Fibroblast of gingiva (primary cell): ENCODE measurements at regions not wholly inside any gene's neighbourhood (a gene's known extent, or its start where the extent isn't known, plus 50 kb on each side); places are given as distances from the start of the nearest gene placed in this dataset.
"Not testable (repeated sequence)": the region's sequence is repeated elsewhere in the genome, so short reads cannot be mapped to it uniquely, and the experiment has no call there.

Experiments
- DNase-seq: peaks from one replicate; pipeline ENCODE4 v3.0.0-alpha.2; 2011; ENCODE audit warnings: low read depth

DNA sequence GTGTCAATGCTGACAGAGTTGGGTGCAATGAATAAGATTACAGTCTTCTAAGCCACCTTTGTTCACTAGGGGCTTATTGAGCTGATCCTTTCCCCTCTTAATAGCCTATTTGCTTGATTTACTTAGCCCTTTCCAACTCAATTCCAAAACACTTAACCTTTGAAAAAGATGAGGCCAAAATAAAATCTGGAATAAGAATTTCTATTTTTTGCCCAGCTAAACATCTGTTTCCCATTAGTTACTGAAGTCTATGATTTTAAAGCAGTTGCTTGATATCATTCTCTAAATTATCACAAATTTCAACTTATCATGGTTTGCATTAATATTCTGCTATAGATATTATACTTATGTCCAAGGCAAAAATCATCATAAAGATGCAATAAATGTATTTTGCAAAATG, 1272.0 kb upstream of the ACO1 start:
- DNase-seq: no peak

GRCh38 chr9:31114346-31114745, 1270.1 kb upstream of the ACO1 start:
- DNase-seq: no peak

DNA sequence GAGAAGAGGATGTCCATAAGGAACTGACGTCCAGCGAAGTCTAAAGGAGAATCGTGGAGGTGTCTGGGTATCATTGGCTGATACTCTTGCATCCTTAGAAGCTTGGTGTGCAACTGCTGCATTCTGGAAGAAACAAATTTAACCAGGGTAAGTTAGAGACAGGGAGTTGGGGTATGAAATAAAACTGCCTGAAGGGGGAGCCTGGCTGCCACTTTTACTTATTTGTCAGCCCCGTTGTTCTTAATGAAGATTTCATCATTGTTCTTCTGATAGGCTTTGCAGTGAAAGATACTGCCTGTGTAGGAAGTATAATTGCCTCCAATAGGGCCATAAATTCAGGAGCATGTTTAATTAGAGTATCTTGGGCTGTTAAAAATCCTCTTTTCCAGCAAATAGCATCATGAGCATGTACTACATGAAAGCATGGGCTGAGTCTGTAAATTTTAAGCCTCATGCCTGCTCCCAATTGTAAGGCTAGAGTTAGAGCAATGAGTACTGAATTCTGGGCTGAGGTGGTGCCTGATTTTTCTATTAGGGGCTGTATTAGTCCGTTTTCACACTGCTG, 1264.5 kb upstream of the ACO1 start:
- DNase-seq: no peak

DNA sequence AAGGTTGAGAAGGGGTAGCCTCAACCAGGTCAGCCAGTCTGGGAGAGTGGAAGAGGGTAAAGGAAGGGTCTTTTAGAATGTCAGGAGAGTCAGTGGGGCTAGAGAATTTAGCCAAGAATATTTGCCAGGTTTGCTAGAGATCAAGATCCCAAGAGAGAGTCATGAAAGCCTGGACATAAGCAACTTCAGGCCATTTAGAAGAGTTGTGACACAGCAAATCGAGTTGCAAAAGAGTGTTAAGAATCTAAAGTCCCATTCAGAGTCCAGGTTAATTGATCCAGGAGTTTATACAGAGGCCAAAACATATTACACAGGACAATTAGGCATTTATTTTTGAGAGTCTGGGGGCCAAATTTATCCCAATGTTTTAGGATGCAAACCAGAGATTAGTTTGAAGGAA, 1260.1 kb upstream of the ACO1 start:
- no peak for DNase-seq

DNA sequence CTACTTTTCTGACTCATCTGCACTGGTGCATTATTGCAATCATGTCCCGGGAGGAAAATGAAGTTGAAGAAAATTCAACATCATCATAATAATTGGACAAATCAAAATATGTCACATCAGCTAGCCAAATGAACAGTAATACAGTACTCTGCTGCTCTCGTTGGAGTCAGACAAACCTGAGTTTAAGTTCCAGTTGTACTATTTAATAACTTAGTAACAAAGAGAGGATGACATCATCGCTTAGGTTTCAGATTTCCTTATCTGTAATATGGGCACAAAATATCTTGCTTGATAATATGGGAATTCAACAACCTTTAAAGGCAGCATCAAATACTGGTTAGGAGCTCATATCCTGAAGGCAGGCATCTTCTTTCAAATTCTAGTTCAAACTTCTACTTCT, 1248.9 kb upstream of the ACO1 start:
- DNase-seq: no peak

DNA sequence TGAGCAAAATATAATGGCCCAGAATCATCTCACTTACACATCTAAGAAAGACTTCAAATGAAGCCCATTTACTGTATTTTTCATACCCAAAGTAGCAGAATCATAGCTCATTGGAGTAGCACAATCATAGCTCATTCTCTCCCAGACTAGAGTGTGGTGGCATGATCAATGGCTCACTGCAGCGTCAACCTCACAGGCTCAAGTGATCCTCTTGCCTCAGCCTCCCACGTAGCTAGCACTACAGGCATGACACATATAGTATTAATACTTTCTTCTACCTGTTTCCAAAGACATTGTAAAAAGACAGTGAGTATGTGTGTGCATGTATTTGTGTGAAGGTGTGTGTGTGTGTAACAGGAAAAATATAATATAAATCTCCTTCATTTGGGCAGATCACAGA, 1247.9 kb upstream of the ACO1 start:
- no peak for DNase-seq

GRCh38 chr9:31137176-31138160, 1247.0 kb upstream of the ACO1 start:
- no peak for DNase-seq

DNA sequence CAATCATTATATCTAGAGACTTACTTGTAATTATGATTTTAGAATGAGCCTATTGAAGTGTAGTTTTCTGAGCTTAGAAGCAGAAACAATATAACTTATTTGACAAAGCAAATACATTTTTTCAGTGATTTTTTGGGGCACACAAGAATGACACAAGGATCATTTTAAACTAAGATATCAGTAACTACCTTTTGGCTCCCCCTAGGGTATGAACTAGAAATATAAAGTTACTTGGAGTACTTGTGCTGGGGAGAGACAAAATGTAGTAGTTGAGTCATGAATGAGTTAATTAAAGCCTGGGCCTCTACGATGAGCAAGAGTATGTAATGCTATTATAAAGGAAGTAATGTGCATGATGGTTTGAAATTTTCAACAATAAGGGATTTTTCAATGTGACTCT, 1244.1 kb upstream of the ACO1 start:
- no peak for DNase-seq

- DNase-seq: no peak
These were observed 1242.0 kb upstream of the ACO1 start for GRCh38 chr9:31142456-31142855.

- no peak for DNase-seq
These were observed 1239.8 kb upstream of the ACO1 start for GRCh38 chr9:31144614-31145013.

DNA sequence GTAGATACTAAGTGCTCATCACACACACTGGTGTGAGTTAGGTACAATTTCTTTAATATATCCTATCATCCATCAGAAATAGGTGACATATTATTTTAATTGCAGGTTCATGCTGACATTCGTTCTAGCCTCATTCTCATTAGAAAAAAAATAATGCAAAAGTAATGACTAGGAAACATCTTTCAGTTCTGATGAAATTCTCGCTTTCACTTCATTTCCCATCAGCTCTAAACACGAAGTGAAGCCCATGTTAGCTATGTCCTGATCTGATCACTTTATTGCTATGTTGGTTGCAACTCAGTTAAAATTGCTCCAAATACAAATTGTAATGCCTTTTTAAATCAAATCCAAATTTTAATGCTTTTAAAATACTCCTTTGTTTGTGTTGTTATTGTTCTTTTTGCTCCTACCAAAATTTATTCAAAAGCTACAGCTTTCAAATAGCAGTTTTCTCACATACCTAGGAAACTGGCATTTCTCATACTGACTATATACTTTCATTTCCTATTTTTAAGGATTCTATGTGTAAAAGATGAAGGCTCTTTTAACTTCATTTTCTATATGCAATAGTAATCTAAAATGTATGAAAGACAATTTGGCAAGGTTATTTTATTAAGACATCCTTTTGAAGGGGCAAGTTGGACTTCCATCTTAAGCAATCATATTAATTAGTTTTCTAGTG, 1237.8 kb upstream of the ACO1 start:
- no peak for DNase-seq

- DNase-seq: no peak
These were observed 1231.1 kb upstream of the ACO1 start for GRCh38 chr9:31153250-31153840.

- DNase-seq: no peak
These were observed 1217.9 kb upstream of the ACO1 start for GRCh38 chr9:31166516-31166915.

GRCh38 chr9:31168161-31168560, 1216.3 kb upstream of the ACO1 start:
- no peak for DNase-seq

GRCh38 chr9:31174681-31175080, 1209.8 kb upstream of the ACO1 start:
- no peak for DNase-seq

- no peak for DNase-seq
These were observed 1200.6 kb upstream of the ACO1 start for GRCh38 chr9:31183866-31184265.

DNA sequence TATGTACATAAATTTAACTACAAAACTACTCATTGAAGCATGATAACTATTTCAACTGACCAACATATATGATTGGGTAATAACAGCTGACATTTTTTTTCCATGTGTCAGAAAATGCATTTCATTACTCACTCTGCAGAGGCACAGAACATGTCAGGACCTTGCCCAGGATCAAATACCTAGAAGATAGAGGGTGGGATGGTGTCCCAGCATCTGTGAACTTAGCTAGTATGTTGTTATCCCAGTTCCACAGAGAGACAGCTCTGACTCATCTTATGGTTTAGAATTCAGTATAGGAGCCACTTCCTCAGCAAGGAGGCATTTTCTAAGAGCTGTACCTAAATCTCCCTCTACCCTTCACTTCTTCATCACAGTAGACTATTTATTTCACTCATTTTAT, 1198.6 kb upstream of the ACO1 start:
- DNase-seq: no peak

DNA sequence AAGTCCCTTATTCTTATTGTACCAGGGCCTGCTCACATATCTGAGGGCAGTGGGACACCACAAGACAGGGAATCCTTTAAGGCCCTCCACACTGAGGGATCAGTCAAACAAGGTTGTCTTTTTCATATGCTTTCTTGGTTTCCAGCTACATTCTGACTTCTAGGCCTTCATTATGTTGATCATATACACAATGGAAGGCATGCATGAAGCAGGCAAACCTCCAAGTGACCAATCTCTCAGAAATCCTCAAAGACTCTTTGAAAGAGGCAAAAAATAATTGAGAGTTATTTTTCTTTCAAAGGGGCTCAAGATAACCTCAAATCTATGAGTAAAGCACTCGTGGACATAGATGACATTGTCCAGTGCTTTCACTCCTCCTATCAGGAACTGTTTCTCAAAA, 1195.9 kb upstream of the ACO1 start:
- DNase-seq: no peak

DNA sequence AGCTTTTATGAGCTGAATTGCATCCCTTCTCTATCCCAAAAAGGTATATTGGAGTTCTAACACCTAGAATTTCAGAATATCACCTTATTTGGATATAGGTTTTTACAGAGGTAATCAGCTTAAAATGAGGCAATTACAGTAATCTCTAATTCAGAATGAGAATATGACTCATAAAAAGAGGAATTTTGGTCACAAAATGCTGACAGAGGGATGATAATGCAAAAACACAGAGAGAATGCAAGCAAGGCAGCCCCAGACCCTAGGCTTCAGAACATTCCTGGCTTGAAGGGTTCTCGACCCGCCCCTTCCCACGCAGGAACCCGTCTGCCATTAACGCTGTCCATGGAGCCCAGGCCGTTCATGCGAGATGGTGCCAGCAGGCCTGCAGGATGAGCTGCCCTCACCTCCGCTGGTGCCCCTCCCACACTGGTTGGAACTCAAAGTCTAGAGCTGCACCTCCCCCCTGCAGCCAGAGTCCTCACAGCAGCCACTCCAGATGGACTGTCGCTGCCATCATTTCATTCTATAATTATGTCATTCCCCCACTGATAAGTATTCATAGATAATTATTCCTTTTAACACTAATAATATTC, 1173.4 kb upstream of the ACO1 start:
- DNase-seq: no peak

DNA sequence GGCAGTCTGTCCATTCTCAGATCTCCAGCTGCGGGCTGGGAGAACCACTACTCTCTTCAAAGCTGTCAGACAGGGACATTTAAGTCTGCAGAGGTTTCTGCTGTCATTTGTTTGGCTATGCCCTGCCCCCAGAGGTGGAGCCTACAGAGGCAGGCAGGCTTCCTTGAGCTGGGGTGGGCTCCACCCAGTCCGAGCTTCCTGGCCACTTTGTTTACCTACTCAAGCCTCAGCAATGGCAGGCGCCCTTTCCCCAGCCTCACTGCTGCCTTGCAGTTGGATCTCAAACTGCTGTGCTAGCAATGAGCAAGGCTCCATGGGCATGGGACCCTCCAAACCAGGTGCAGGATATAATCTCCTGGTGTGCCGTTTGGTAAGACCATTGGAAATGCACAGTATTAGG, 1154.5 kb upstream of the ACO1 start:
- DNase-seq: not testable (repeated sequence)

GRCh38 chr9:31232485-31232884, 1152.0 kb upstream of the ACO1 start:
- no peak for DNase-seq

GRCh38 chr9:31236344-31236743, 1148.1 kb upstream of the ACO1 start:
- DNase-seq: no peak
